ENCODE measurements at regions not wholly inside any gene's neighbourhood (a gene's known extent, or its start where the extent isn't known, plus 50 kb on each side); places are given as distances from the start of the nearest gene placed in this dataset.

- H3K36me3 Mint-ChIP-seq (ENCODE audit: low read depth): no peaks in the 10 kb centered on the region
- DNase-seq: no peak
- no peak overlapping the region for H3K27ac Mint-ChIP-seq
- no peaks in the 10 kb centered on the region for H3K9me3 Mint-ChIP-seq
- H3K4me3 Mint-ChIP-seq: no peak overlapping the region
- H3K27me3 Mint-ChIP-seq: peaks cover 40% of the 10 kb centered on the region
- ChIA-PET POLR2A (no interaction called here), CTCF (interaction anchor here (0.6 kb wide), 1 partner anchor 324 kb away, joined by 3 read pairs; no protein-coding TSS in a partner anchor)
- no peaks in the 10 kb centered on the region for H3K4me1 Mint-ChIP-seq
Observed at GRCh38 chr14:101398011-101398410, 163.3 kb upstream of the DIO3 start.

- no peaks in the 10 kb centered on the region for H3K9me3 Mint-ChIP-seq
- no peaks in the 10 kb centered on the region for H3K36me3 Mint-ChIP-seq (ENCODE audit: low read depth)
- CTCF ChIA-PET: no interaction called here
- H3K27me3 Mint-ChIP-seq: peaks cover 36% of the 10 kb centered on the region
- POLR2A ChIA-PET: no interaction called here
- no peak overlapping the region for H3K4me3 Mint-ChIP-seq
- DNase-seq: no peak
- H3K4me1 Mint-ChIP-seq: no peaks in the 10 kb centered on the region
- no peak overlapping the region for H3K27ac Mint-ChIP-seq
Observed at GRCh38 chr14:101399737-101400517, 161.4 kb upstream of the DIO3 start.

- H3K27ac Mint-ChIP-seq: no peak overlapping the region
- peaks cover 36% of the 10 kb centered on the region for H3K27me3 Mint-ChIP-seq
- POLR2A ChIA-PET: no interaction called here
- H3K4me1 Mint-ChIP-seq: no peaks in the 10 kb centered on the region
- no peaks in the 10 kb centered on the region for H3K36me3 Mint-ChIP-seq (ENCODE audit: low read depth)
- H3K4me3 Mint-ChIP-seq: no peak overlapping the region
- CTCF ChIA-PET: no interaction called here
- no peak for DNase-seq
- no peaks in the 10 kb centered on the region for H3K9me3 Mint-ChIP-seq
Observed at GRCh38 chr14:101400830-101401229, 160.5 kb upstream of the DIO3 start.

GRCh38 chr14:101402936-101403660, 158.2 kb upstream of the DIO3 start:
- DNase-seq: no peak
- Mint-ChIP-seq H3K4me1 (no peaks in the 10 kb centered on the region), H3K9me3 (no peaks in the 10 kb centered on the region), H3K4me3 (no peak overlapping the region), H3K27me3 (peaks cover 36% of the 10 kb centered on the region), H3K27ac (no peak overlapping the region), H3K36me3 (ENCODE audit: low read depth) (no peaks in the 10 kb centered on the region)
- POLR2A ChIA-PET: no interaction called here
- CTCF ChIA-PET: no interaction called here

GRCh38 chr14:101404426-101405170, 156.7 kb upstream of the DIO3 start:
- no peak for DNase-seq
- Mint-ChIP-seq H3K27me3 (peaks cover 29% of the 10 kb centered on the region), H3K4me1 (no peaks in the 10 kb centered on the region), H3K9me3 (no peaks in the 10 kb centered on the region), H3K27ac (no peak overlapping the region), H3K4me3 (no peak overlapping the region), H3K36me3 (ENCODE audit: low read depth) (no peaks in the 10 kb centered on the region)
- POLR2A ChIA-PET: no interaction called here
- CTCF ChIA-PET: no interaction called here

- Mint-ChIP-seq H3K27ac (no peak overlapping the region), H3K36me3 (ENCODE audit: low read depth) (no peaks in the 10 kb centered on the region), H3K4me1 (no peaks in the 10 kb centered on the region), H3K27me3 (peaks cover 23% of the 10 kb centered on the region), H3K9me3 (no peaks in the 10 kb centered on the region), H3K4me3 (no peak overlapping the region)
- DNase-seq: no peak
- CTCF ChIA-PET: no interaction called here
- POLR2A ChIA-PET: no interaction called here
Observed at GRCh38 chr14:101405171-101405883, 156.0 kb upstream of the DIO3 start.

- Mint-ChIP-seq H3K4me3 (no peak overlapping the region), H3K4me1 (no peaks in the 10 kb centered on the region), H3K27me3 (peaks cover 11% of the 10 kb centered on the region), H3K36me3 (ENCODE audit: low read depth) (no peaks in the 10 kb centered on the region), H3K9me3 (no peaks in the 10 kb centered on the region), H3K27ac (no peak overlapping the region)
- no peak for DNase-seq
- POLR2A ChIA-PET: no interaction called here
- CTCF ChIA-PET: no interaction called here
Observed at GRCh38 chr14:101406921-101407320, 154.4 kb upstream of the DIO3 start.

GRCh38 chr14:101407328-101407727, 154.0 kb upstream of the DIO3 start:
- POLR2A ChIA-PET: no interaction called here
- H3K36me3 Mint-ChIP-seq (ENCODE audit: low read depth): no peaks in the 10 kb centered on the region
- CTCF ChIA-PET: no interaction called here
- no peak overlapping the region for H3K27ac Mint-ChIP-seq
- no peak overlapping the region for H3K4me3 Mint-ChIP-seq
- H3K27me3 Mint-ChIP-seq: peaks cover 10% of the 10 kb centered on the region
- H3K4me1 Mint-ChIP-seq: no peaks in the 10 kb centered on the region
- DNase-seq: no peak
- no peaks in the 10 kb centered on the region for H3K9me3 Mint-ChIP-seq

GRCh38 chr14:101408077-101408831, 153.0 kb upstream of the DIO3 start:
- Mint-ChIP-seq H3K4me3 (no peak overlapping the region), H3K27me3 (peaks cover 10% of the 10 kb centered on the region), H3K27ac (no peak overlapping the region)

GRCh38 chr14:101409006-101409543, 152.2 kb upstream of the DIO3 start:
- no peak overlapping the region for H3K27ac Mint-ChIP-seq
- CTCF ChIA-PET: no interaction called here
- POLR2A ChIA-PET: no interaction called here
- no peaks in the 10 kb centered on the region for H3K9me3 Mint-ChIP-seq
- no peak overlapping the region for H3K4me3 Mint-ChIP-seq
- no peaks in the 10 kb centered on the region for H3K4me1 Mint-ChIP-seq
- no peak for DNase-seq
- peaks cover 7% of the 10 kb centered on the region for H3K27me3 Mint-ChIP-seq
- H3K36me3 Mint-ChIP-seq (ENCODE audit: low read depth): no peaks in the 10 kb centered on the region

More at GRCh38 chr14:101408077-101408831, 153.0 kb upstream of the DIO3 start:
- CTCF ChIA-PET: no interaction called here
- Mint-ChIP-seq H3K36me3 (ENCODE audit: low read depth) (no peaks in the 10 kb centered on the region), H3K9me3 (no peaks in the 10 kb centered on the region), H3K4me1 (no peaks in the 10 kb centered on the region)
- POLR2A ChIA-PET: no interaction called here
- DNase-seq: no peak

GRCh38 chr14:101410126-101410525, 151.2 kb upstream of the DIO3 start:
- Mint-ChIP-seq H3K4me1 (no peaks in the 10 kb centered on the region), H3K9me3 (no peaks in the 10 kb centered on the region), H3K27me3 (peaks cover 9% of the 10 kb centered on the region), H3K4me3 (no peak overlapping the region), H3K36me3 (ENCODE audit: low read depth) (no peaks in the 10 kb centered on the region), H3K27ac (no peak overlapping the region)
- ChIA-PET CTCF (no interaction called here), POLR2A (no interaction called here)
- DNase-seq: no peak

- Mint-ChIP-seq H3K36me3 (ENCODE audit: low read depth) (no peaks in the 10 kb centered on the region), H3K27me3 (peaks cover 13% of the 10 kb centered on the region), H3K4me3 (no peak overlapping the region), H3K4me1 (no peaks in the 10 kb centered on the region), H3K27ac (no peak overlapping the region), H3K9me3 (no peaks in the 10 kb centered on the region)
- ChIA-PET CTCF (no interaction called here), POLR2A (no interaction called here)
- DNase-seq: no peak
Observed at GRCh38 chr14:101411151-101411550, 150.1 kb upstream of the DIO3 start.

Data from activated CD4-positive, alpha-beta T cell treated with anti-CD3 and anti-CD28 coated beads, Interleukin-2, amount 10 ng/mL, durations not matched to agents 7 days and 5 days (primary cell).